MM.1S (cell line): ENCODE measurements at regions not wholly inside any gene's neighbourhood (a gene's known extent, or its start where the extent isn't known, plus 50 kb on each side); places are given as distances from the start of the nearest gene placed in this dataset.

Source experiments
- DNase-seq: peaks from one replicate; pipeline ENCODE4 v3.0.0-alpha.2; 2015
- H2AFZ ChIP-seq: fragments of 300-600 bp; sonication (generic); 2 replicates; pipeline ENCODE4 v1.6.0; 2016; ENCODE audit warnings: antibody characterized with exemption, low read length
- H3F3A ChIP-seq: fragments of 300-600 bp; sonication (generic); 2 replicates; pipeline ENCODE4 v1.6.1; 2016; ENCODE audit warnings: mild to moderate bottlenecking, antibody characterized with exemption, low read length, moderate library complexity, mixed read lengths; ENCODE audit not compliant: insufficient read depth
- H3K27ac ChIP-seq: fragments of 300-600 bp; sonication (generic); 2 replicates; pipeline ENCODE4 v1.5.1; 2016; ENCODE audit warnings: mild to moderate bottlenecking, low read length
- H3K27me3 ChIP-seq: fragments of 300-600 bp; sonication (generic); replicated peaks from 2 replicates; pipeline ENCODE4 v1.6.0; 2016; ENCODE audit warnings: low read length; ENCODE audit not compliant: insufficient read depth
- H3K36me3 ChIP-seq: fragments of 300-600 bp; sonication (generic); replicated peaks from 2 replicates; pipeline ENCODE4 v1.6.1; 2016; ENCODE audit warnings: mild to moderate bottlenecking, low read length, mixed read lengths; ENCODE audit not compliant: insufficient read depth
- H3K4me1 ChIP-seq: fragments of 300-600 bp; sonication (generic); 2 replicates; pipeline ENCODE4 v1.6.1; 2016; ENCODE audit warnings: low read length, mixed read lengths
- H3K4me2 ChIP-seq: fragments of 300-600 bp; sonication (generic); 2 replicates; pipeline ENCODE4 v1.6.0; 2016; ENCODE audit warnings: low read depth, low read length
- H3K4me3 ChIP-seq: fragments of 300-600 bp; sonication (generic); 2 replicates; pipeline ENCODE4 v1.5.1; 2016; ENCODE audit warnings: low read length, mixed read lengths
- H3K79me2 ChIP-seq: fragments of 300-600 bp; sonication (generic); 2 replicates; pipeline ENCODE4 v1.6.1; 2016; ENCODE audit warnings: mixed run types, low read length, mixed read lengths
- H3K9ac ChIP-seq: fragments of 300-600 bp; sonication (generic); 2 replicates; pipeline ENCODE4 v1.6.1; 2016; ENCODE audit warnings: low read length, mixed read lengths
- H3K9me2 ChIP-seq: fragments of 300-600 bp; sonication (generic); replicated peaks from 2 replicates; pipeline ENCODE4 v1.6.1; 2016; ENCODE audit warnings: mild to moderate bottlenecking, low read length, mixed read lengths; ENCODE audit not compliant: insufficient read depth
- H3K9me3 ChIP-seq: fragments of 300-600 bp; sonication (generic); replicated peaks from 2 replicates; pipeline ENCODE4 v1.6.1; 2016; ENCODE audit warnings: mild to moderate bottlenecking, low read length, mixed read lengths; ENCODE audit not compliant: insufficient read depth
- H4K20me1 ChIP-seq: fragments of 300-600 bp; sonication (generic); 2 replicates; pipeline ENCODE4 v1.6.1; 2016; ENCODE audit warnings: mild to moderate bottlenecking, low read length, moderate library complexity, mixed read lengths; ENCODE audit not compliant: insufficient read depth
- CTCF ChIP-seq: fragments of 300-600 bp; sonication (generic); IDR thresholded peaks from 2 replicates; pipeline ENCODE4 v1.5.1; 2016; ENCODE audit warnings: antibody characterized with exemption, low read length, mixed read lengths
- EZH2 ChIP-seq: fragments of 300-600 bp; sonication (generic); optimal IDR thresholded peaks from 2 replicates; pipeline ENCODE3; 2017; ENCODE audit warnings: low read depth, mild to moderate bottlenecking, antibody characterized with exemption, low read length, mixed read lengths
- EZH2phosphoT487 ChIP-seq: fragments of 300-600 bp; sonication (generic); IDR thresholded peaks from 2 replicates; pipeline ENCODE4 v1.6.1; 2018; ENCODE audit warnings: antibody characterized with exemption, low read length

DNA sequence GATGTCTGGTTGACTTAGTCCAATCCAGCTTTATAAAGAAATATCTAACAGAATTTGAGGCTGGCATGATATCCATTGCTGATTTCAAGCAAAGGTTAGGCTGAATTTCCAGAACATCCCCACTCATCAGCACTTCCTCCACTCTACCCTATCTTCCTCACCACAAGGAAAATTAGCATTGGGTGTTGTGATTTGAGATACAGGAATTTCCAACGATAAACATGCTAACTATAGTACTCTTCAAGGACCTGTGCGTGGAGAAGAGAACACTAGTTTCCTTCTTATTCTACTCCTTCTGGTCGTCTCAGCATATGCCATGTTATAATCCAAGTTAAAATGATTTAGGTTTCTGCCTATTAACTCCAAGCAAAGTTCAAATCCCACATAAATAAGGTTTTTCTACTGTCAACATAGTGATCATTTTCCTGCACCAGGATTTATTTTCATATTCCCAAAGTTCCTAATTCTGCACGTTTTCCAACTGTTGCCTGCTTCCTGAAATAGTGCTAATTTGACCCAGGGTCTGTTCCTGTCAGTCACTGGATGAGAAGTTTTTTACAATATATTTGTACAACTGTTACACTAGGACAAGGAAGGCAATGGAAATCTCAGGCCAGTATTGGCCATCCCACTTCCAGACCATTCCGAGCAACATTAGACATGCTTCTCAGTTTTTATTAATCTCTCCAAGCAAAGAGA lies 177.6 kb upstream of the EDNRA start:
- no peaks in the 10 kb centered on the region for H4K20me1 ChIP-seq
- TF ChIP-seq CTCF (no peak), EZH2 (no peak), EZH2phosphoT487 (no peak)
- H3K9me3 ChIP-seq = no peaks in the 10 kb centered on the region
- no peak overlapping the region for H3K4me2 ChIP-seq
- no peaks in the 10 kb centered on the region for H3F3A ChIP-seq
- H3K27ac ChIP-seq = no peak overlapping the region
- H3K4me1 ChIP-seq = no peaks in the 10 kb centered on the region
- DNase-seq = no peak
- H3K79me2 ChIP-seq = no peaks in the 10 kb centered on the region
- no peak overlapping the region for H2AFZ ChIP-seq
- H3K9ac ChIP-seq = no peak overlapping the region
- H3K27me3 ChIP-seq = no peaks in the 10 kb centered on the region
- H3K9me2 ChIP-seq = no peaks in the 10 kb centered on the region
- no peaks in the 10 kb centered on the region for H3K36me3 ChIP-seq
- no peak overlapping the region for H3K4me3 ChIP-seq

DNA sequence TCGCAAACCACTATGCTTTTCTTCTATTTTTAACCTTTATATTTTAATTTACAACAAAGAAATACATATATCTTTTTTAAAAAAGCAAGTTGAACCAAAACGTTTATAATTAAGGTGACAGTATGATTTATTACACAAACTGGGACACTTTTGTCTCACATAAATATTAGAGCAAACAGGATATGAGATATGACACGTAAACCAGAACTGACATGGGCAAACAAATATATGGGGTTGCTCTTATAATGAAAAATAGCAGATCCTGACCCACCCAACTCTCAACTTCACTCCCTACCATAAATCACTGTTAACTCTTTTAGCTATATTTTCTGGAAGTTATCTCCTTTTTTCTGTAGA lies 177.0 kb upstream of the EDNRA start:
- Histone ChIP-seq H3K27ac (no peak overlapping the region), H2AFZ (no peak overlapping the region)
- TF ChIP-seq CTCF (no peak), EZH2phosphoT487 (no peak), EZH2 (no peak)

DNA sequence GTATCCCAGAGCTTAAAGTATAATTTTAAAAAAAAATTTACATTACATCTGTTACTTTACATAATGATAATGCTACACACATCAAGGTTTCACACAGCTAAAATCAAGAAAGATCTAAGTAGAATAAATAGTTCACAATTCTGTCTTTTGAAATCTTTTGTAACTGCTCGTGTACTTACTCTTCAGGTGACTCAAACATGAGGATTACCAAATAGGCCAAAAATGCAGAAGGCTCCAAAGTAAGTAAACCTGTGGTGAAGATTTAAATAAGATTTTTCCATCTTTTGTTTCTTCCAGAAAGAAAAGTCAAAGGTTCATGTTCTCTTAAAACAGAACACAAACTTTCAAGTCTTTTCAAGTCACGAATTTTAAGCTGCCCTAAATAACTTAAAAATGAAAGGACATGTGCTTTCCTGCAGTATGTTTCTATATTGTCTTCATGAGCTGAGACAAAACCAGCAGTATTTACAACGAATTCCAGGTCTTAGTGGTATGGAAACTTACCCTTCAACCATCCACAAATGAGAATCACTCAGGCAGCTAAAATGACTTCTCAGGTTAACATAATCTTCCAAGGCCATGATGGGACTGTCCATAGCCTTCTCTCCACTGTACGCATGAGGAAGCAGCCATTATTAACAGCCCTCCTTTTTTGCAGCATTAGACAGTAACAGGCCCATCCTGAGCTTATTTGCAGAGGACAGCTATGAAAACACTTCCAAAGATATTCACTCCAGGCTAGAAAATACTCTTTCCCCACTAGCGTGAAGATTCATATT lies 172.8 kb upstream of the EDNRA start:
- no peak overlapping the region for H3K4me3 ChIP-seq
- H3K9me3 ChIP-seq = no peaks in the 10 kb centered on the region
- H3K36me3 ChIP-seq = no peaks in the 10 kb centered on the region
- no peak overlapping the region for H3K4me2 ChIP-seq
- H3K9ac ChIP-seq = no peak overlapping the region
- no peaks in the 10 kb centered on the region for H3K4me1 ChIP-seq
- H3K27me3 ChIP-seq = no peaks in the 10 kb centered on the region
- no peak overlapping the region for H2AFZ ChIP-seq
- no peaks in the 10 kb centered on the region for H3K9me2 ChIP-seq
- H3F3A ChIP-seq = no peaks in the 10 kb centered on the region
- H3K27ac ChIP-seq = no peak overlapping the region
- TF ChIP-seq CTCF = no peak
- TF ChIP-seq EZH2 = no peak
- TF ChIP-seq EZH2phosphoT487 = no peak
- H3K79me2 ChIP-seq = no peaks in the 10 kb centered on the region
- no peak for DNase-seq
- no peaks in the 10 kb centered on the region for H4K20me1 ChIP-seq

More for the DNA sequence above, 177.0 kb upstream of the EDNRA start:
- H3K27me3 ChIP-seq = no peaks in the 10 kb centered on the region
- H3K4me2 ChIP-seq = no peak overlapping the region
- no peaks in the 10 kb centered on the region for H3K4me1 ChIP-seq
- H3K9me2 ChIP-seq = no peaks in the 10 kb centered on the region
- H3F3A ChIP-seq = no peaks in the 10 kb centered on the region
- no peaks in the 10 kb centered on the region for H3K36me3 ChIP-seq
- H3K9ac ChIP-seq = no peak overlapping the region
- no peak overlapping the region for H3K4me3 ChIP-seq
- H3K79me2 ChIP-seq = no peaks in the 10 kb centered on the region
- H4K20me1 ChIP-seq = no peaks in the 10 kb centered on the region
- no peak for DNase-seq
- H3K9me3 ChIP-seq = no peaks in the 10 kb centered on the region
